ENCODE measurements at regions not wholly inside any gene's neighbourhood (a gene's known extent, or its start where the extent isn't known, plus 50 kb on each side); places are given as distances from the start of the nearest gene placed in this dataset.

- TF ChIP-seq CTCF (IDR thresholded peaks at IDR 0.05; ENCODE audit: extremely low read depth in 1 of 2, insufficient read depth in 1 of 2, low read depth in 1 of 2, low read length in 2 of 2) (no peak), POLR2AphosphoS5 (IDR thresholded peaks at IDR 0.05; ENCODE audit: insufficient read depth, low read depth, low read length) (no peak), JUN (IDR thresholded peaks at IDR 0.05; ENCODE audit: borderline replicate concordance, insufficient read depth, insufficient read length, low read depth) (no peak), EZH2 (IDR thresholded peaks at IDR 0.05; ENCODE audit: borderline replicate concordance, low read depth, low read length, severe bottlenecking) (no peak), MAX (IDR thresholded peaks at IDR 0.05; ENCODE audit: insufficient read depth, insufficient read length) (no peak), POLR2A (IDR thresholded peaks at IDR 0.05; ENCODE audit: low read depth, low read length) (no peak), FOS (IDR thresholded peaks at IDR 0.05; ENCODE audit: borderline replicate concordance, insufficient read depth, low read length) (no peak)
Measured at GRCh38 chr15:97194750-97195149, 765.8 kb upstream of the ARRDC4 start.

All from endothelial cell of umbilical vein (primary cell).